ENCODE measurements at regions not wholly inside any gene's neighbourhood (a gene's known extent, or its start where the extent isn't known, plus 50 kb on each side); places are given as distances from the start of the nearest gene placed in this dataset.

GRCh38 chr3:152733584-152734119, 101.3 kb upstream of the P2RY1 start:
- H3K4me3 ChIP-seq (replicated peaks; ENCODE audit: insufficient read depth, low read length) = no peak overlapping the region
- DNase-seq (ENCODE audit: low read depth in 1 of 2, low spot score in 1 of 2) = no peak
- TF ChIP-seq GABPA (IDR thresholded peaks at IDR 0.05; ENCODE audit: low read depth) (no peak), CTCF (IDR thresholded peaks at IDR 0.05; ENCODE audit: insufficient read depth, low read length) (no peak), POLR2AphosphoS5 (IDR thresholded peaks at IDR 0.05; ENCODE audit: low read depth) (no peak), SPI1 (IDR thresholded peaks at IDR 0.05; ENCODE audit: borderline replicate concordance, low read depth) (no peak), REST (IDR thresholded peaks at IDR 0.05; ENCODE audit: insufficient replicate concordance, low read depth) (no peak)

GRCh38 chr3:152737021-152737908, 97.7 kb upstream of the P2RY1 start:
- Histone ChIP-seq H3K27ac (replicated peaks) (no peak overlapping the region), H3K27me3 (ENCODE audit: insufficient read depth, poor library complexity, severe bottlenecking) (no peaks in the 10 kb centered on the region), H3K4me3 (replicated peaks; ENCODE audit: insufficient read depth, low read length) (no peak overlapping the region)
- no peak for DNase-seq (ENCODE audit: low read depth in 1 of 2, low spot score in 1 of 2)
- TF ChIP-seq REST (IDR thresholded peaks at IDR 0.05; ENCODE audit: insufficient replicate concordance, low read depth) = no peak
- TF ChIP-seq CTCF (IDR thresholded peaks at IDR 0.05; ENCODE audit: insufficient read depth, low read length) = no peak

More at GRCh38 chr3:152733584-152734119, 101.3 kb upstream of the P2RY1 start:
- H3K27me3 ChIP-seq (ENCODE audit: insufficient read depth, poor library complexity, severe bottlenecking) = no peaks in the 10 kb centered on the region
- no peak overlapping the region for H3K27ac ChIP-seq (replicated peaks)

- Histone ChIP-seq H3K27ac (replicated peaks) (no peak overlapping the region), H3K27me3 (ENCODE audit: insufficient read depth, poor library complexity, severe bottlenecking) (peaks cover 2% of the 10 kb centered on the region), H3K4me3 (replicated peaks; ENCODE audit: insufficient read depth, low read length) (no peak overlapping the region)
- TF ChIP-seq POLR2AphosphoS5 (IDR thresholded peaks at IDR 0.05; ENCODE audit: low read depth) (no peak), CTCF (IDR thresholded peaks at IDR 0.05; ENCODE audit: insufficient read depth, low read length) (no peak), SPI1 (IDR thresholded peaks at IDR 0.05; ENCODE audit: borderline replicate concordance, low read depth) (no peak), REST (IDR thresholded peaks at IDR 0.05; ENCODE audit: insufficient replicate concordance, low read depth) (no peak), GABPA (IDR thresholded peaks at IDR 0.05; ENCODE audit: low read depth) (no peak)
- DNase-seq (ENCODE audit: low read depth in 1 of 2, low spot score in 1 of 2) = no peak
These were observed 96.3 kb upstream of the P2RY1 start for GRCh38 chr3:152738656-152739055.
